Upper lobe of left lung (tissue), 4 donors: ENCODE measurements at regions not wholly inside any gene's neighbourhood (a gene's known extent, or its start where the extent isn't known, plus 50 kb on each side); places are given as distances from the start of the nearest gene placed in this dataset.

Experiments used
- POLR2A ChIP-seq, 4 donors: fragments of 450-650 bp; IDR thresholded peaks; one replicate each; pipeline ENCODE4 v1.5.1; 2016 to 2017; ENCODE audit warnings: antibody characterized with exemption in 4 of 4, mild to moderate bottlenecking in 2 of 4
- POLR2AphosphoS5 ChIP-seq, 2 donors: sonication (generic); formaldehyde crosslinking; IDR thresholded peaks; one replicate each; pipeline ENCODE4 v1.5.1; 2017; ENCODE audit warnings: antibody characterized with exemption in 2 of 2
- TF ChIP-seq, protein P1 (sequence below), 6 experiments: fragments of 450-650 bp in 4 of 6; fragments of 200-600 bp in 2 of 6; sonication (generic) in 2 of 6; IDR thresholded peaks; one replicate each; pipeline ENCODE4 v1.5.1; 2016 to 2019; ENCODE audit warnings: antibody characterized with exemption in 6 of 6

DNA sequence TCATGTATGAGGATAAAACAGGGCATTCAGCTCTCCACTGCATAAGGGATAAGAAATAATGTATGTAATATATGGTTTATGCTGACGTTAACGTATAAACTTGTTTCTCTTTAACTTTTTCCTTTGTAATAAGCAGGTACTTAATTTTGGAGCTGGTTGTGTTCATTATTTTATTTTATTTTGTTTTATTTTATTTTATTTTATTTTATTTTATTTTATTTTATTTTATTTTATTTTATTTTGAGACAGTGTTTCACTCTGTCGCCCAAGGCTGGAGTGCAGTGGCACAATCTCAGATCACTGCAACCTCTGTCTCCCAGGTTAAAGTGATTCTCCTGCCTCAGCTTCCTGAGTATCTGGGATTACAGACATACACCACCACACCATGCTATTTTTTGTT is 1932.6 kb upstream of the TENM3 start:
- TF ChIP-seq POLR2A (IDR thresholded peaks at IDR 0.05) (no peak), POLR2AphosphoS5 (IDR thresholded peaks at IDR 0.05) (no peak)
- TF ChIP-seq, protein P1, sequence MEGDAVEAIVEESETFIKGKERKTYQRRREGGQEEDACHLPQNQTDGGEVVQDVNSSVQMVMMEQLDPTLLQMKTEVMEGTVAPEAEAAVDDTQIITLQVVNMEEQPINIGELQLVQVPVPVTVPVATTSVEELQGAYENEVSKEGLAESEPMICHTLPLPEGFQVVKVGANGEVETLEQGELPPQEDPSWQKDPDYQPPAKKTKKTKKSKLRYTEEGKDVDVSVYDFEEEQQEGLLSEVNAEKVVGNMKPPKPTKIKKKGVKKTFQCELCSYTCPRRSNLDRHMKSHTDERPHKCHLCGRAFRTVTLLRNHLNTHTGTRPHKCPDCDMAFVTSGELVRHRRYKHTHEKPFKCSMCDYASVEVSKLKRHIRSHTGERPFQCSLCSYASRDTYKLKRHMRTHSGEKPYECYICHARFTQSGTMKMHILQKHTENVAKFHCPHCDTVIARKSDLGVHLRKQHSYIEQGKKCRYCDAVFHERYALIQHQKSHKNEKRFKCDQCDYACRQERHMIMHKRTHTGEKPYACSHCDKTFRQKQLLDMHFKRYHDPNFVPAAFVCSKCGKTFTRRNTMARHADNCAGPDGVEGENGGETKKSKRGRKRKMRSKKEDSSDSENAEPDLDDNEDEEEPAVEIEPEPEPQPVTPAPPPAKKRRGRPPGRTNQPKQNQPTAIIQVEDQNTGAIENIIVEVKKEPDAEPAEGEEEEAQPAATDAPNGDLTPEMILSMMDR (IDR thresholded peaks at IDR 0.05): no peak
